HG02759 (cell line): ENCODE measurements at regions not wholly inside any gene's neighbourhood (a gene's known extent, or its start where the extent isn't known, plus 50 kb on each side); places are given as distances from the start of the nearest gene placed in this dataset.

Source experiments
- ATAC-seq: cut with Tn5 transposase; IDR thresholded peaks from one replicate; pipeline ENCODE4 v1.9.1; 2021; ENCODE audit warnings: mild to moderate bottlenecking, moderate library complexity; ENCODE audit not compliant: unreplicated experiment

DNA sequence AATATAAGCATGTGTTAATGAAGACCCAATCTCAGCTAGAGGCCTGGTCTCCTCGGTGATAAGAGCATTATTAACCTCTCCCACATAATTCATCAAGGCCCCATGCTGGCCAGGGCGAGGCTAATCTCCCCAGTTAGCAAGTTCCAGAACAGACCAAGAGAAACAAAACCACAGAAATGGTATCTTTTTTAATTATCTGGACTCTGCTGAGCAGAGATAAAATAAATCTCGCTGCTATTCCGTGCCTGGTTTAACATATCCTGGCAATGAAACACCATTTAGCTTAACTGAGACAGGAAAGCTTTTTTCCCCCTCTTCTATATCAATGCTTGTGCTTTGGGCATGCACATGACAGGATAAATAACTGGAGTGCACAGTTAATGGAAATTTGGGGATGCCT is 72.5 kb upstream of the ARHGEF3 start:
- ATAC-seq, result no peak

DNA sequence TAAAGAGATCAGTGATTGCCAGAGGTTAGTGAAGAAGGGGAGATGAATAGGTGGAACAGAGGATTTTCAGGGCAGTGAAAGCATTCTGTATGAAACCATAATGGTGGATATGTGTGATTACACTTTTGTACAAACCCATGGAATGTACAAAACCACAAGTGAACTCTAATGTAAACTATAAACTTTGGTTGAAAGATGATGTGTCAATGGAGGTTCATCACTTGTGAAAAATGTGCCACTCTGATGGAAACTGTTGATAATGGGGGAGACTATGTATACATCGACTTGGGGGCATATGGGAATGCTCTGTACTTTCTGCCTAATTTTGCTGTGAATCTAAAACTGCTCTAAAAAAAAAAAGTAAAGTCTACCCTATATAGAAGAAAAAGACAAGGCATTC is 68.7 kb upstream of the ARHGEF3 start:
- no peak for ATAC-seq

DNA sequence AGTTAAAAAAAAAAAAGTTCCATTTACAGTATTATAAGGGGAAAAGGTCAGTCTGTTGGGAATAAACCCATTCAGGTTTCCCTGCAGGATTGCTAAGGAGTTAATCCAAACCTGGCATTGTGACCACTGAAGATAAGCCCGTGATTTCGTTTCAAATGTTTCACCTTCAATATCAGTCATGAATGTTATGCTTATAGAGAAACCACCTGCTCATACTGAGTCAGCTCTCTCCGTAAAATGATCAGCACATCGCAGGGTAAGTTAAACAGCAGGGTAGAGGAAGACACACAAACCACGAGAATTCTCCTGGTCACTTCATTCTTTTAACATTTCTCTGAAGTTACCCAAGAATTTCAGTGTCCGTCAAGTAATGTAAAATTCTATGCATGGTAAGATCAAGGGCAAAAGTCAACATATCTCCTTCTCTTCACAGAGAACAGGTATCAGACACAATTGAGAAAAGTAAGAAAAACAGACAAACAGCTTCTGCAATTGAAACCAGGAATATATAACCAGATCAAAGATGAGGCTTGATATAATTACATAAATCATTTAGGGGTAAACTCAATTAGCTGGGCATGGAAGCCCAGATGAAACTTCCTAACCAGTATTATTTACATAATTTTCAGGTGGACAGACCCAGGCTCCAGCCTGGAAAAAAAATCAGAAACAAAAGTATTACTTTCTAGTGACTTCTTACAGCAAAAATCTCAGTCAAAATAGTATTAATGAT is 67.6 kb upstream of the ARHGEF3 start:
- no peak for ATAC-seq

GRCh38 chr3:56868706-56869105 is 67.0 kb upstream of the ARHGEF3 start:
- ATAC-seq, result no peak

DNA sequence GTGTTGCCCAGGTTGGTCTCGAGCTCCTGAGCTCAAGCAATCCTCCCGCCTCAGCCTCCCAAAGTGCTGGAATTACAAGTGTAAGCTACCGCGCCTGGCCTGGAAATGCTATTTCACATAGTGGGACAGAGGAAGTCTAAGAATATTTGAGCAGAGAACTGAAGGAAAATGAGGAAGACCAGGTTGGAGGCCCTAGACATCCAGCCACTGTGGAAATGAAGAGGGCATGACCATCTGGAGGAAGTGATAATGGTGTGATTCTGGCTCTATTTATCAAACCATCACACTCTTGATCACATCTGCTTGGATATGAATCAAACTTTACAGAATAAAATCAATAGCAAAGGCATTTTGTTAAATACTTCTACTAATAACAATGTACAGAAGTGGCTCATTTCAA is 65.9 kb upstream of the ARHGEF3 start:
- no peak for ATAC-seq

DNA sequence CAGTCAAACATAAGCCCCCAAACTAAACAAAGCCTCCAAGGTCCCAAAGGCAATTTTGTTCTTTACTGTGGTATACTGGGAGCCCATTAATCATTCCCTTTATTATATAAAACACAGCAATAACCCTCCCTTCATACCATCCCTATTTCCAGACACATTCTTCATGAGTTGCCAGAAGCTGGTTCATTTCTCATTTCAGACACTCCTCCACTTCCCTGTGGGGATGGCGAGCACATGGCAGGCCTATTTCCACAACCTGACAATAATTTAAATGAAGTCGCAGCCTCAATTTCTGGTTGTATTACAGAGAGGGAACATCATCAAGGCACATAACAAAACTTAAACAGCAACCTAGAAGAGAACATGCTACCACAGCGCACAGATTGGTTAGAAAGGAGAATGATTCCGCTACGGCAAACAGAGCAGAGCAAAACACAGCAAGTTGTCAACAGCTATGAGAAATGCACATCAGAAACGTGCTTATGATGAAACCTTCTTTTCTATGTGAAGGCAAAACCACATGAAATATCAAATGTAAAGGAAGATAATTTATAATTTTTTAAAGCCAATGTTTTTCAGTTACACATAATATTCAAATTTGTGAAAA is 63.3 kb upstream of the ARHGEF3 start:
- no peak for ATAC-seq

- no peak for ATAC-seq
These were observed 62.3 kb upstream of the ARHGEF3 start for GRCh38 chr3:56864090-56864489.

GRCh38 chr3:56862352-56863062 is 60.8 kb upstream of the ARHGEF3 start:
- ATAC-seq, result no peak

GRCh38 chr3:56861511-56861910 is 59.8 kb upstream of the ARHGEF3 start:
- no peak for ATAC-seq

GRCh38 chr3:56860939-56861338 is 59.2 kb upstream of the ARHGEF3 start:
- no peak for ATAC-seq

DNA sequence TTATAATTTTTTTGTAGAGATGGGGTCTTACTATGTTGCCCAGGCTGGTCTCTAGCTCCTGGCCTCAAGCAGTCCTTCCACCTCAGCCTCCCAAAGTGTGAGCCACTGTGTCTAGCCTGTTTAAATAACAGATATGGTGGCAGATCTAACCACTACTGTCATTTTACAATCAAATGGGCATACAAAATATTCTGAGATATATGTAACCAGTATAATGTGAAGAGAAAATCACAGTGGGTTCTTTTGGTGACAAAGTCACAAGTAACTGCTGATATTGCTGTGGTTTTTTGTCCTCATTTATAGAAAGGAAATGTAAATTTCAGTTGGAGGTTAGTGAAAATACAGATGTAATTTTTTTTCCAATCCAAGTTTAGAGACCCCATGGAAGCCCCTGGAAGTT is 58.6 kb upstream of the ARHGEF3 start:
- no peak for ATAC-seq

DNA sequence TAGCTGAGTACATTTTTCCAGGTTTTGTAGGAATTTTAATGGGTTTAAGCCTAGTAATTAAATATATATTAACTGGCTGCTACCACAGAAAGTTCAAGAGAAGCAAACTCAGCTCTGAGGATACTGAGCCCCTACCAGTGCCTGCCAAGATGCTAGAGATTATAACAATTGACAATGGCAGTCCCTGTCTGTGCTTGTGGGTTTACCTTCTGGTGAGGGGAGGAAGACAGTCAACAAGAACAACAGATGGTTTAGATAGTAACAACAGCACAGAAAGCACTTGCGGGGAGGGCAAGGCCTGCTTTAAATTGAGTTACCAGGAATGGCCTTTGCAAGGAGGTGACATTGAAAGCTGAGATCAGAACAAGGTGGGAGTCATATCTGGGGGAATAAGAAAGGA is 56.6 kb upstream of the ARHGEF3 start:
- ATAC-seq, result no peak

- no peak for ATAC-seq
These were observed 55.4 kb upstream of the ARHGEF3 start for GRCh38 chr3:56857178-56857577.

DNA sequence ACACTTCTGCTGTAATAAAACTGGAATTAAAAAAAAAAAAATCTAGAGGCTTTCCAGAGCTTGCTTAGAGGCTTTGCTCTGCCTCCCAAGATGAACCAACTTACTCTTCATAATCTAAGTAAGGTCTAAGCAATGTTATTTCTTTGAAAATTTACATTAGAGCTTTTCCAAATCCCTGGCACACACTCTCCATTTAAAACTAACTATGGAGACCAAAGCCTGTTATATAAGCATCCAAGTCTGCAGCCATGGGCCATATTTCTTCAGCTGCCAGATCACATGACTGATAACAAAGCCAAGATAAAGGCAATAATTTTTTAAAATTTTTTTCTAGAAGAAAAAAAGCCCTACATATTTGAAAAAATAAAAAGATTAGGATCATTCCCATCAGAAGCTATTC is 55.0 kb upstream of the ARHGEF3 start:
- no peak for ATAC-seq

- no peak for ATAC-seq
These were observed 54.2 kb upstream of the ARHGEF3 start for GRCh38 chr3:56855856-56856512.

DNA sequence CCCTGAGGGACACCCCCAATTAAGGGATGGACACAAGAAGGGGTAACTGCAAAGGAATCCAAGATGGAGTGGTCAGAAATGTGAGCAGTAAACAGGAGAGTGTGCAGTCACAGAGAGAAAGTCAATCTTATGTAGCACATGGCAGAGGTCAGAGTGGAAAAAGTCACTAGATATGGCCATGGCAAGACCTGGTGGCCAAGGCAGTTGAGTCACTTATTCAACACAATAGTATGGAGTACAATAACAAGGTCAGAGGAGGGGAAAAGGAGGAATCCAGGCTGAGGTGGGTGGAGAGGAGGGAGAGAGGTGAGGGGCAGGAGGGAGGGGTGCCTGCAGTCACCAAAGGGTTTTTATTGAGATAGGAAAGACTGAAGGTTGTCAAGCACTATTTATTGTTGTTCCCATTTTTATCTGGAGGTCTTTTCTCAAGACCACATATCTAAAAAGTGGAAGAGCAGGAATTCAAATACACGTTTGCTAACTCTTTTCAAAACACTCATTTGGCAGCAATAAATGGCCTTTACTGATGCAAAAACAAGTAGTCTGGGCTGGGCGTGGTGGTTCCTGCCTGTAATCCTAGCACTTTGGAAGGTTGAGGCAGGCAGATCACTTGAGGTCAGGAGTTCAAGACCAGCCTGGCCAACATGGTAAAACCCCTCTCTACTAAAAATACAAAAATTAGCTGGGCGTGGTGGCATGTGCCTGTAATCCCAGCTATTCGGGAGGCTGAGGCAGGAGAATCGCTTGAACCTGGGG is 53.3 kb upstream of the ARHGEF3 start:
- no peak for ATAC-seq

- ATAC-seq, result no peak
These were observed 50.5 kb upstream of the ARHGEF3 start for GRCh38 chr3:56851966-56852884.
